A204.1 (cell line): ENCODE measurements at regions not wholly inside any gene's neighbourhood (a gene's known extent, or its start where the extent isn't known, plus 50 kb on each side); places are given as distances from the start of the nearest gene placed in this dataset.

Experiments used
- FAIRE-seq: peaks from 2 replicates; lab custom pipeline; 2012; peaks lifted over from hg19 to GRCh38; lab: Jason Lieb, UNC

DNA sequence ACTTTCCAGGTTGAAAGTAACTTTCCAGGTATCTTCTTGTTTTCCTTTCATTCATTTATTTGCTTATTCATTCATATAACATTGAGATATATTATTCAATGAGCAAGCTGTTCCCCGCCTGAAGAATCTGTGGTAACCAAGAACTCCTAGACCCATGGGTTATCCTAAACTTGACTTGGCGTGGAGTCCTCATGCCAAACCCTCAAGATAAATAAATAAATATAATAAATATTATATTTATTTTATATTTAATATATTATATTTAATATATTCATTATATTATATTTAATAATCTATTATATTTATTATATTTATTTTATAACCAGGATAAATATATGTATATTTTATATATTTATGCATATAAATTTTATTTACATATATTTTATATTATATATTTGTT, 674.8 kb downstream of the SUCLG1 start:
- FAIRE-seq: peak; percentile 99

DNA sequence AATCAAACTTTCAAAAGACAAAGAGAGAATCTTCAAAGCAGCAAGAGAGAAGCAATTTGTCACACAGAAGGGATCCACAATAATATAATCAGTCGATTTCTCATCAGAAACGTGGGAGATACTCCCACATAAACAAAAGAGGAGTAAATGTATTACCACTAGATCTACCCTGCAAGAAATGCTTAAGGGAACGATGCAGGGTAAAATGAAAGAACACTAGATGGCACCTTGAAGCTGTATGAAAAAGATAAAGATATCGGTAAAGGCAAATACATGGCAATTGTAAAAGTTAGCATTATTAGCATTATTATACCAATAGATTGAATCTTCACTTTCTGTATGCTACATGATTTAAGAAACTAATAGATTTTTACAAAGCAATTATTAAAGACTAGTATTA, 677.0 kb downstream of the SUCLG1 start:
- peak; percentile 6 for FAIRE-seq

GRCh38 chr2:83764447-83765005, 694.6 kb downstream of the SUCLG1 start:
- FAIRE-seq: no peak

DNA sequence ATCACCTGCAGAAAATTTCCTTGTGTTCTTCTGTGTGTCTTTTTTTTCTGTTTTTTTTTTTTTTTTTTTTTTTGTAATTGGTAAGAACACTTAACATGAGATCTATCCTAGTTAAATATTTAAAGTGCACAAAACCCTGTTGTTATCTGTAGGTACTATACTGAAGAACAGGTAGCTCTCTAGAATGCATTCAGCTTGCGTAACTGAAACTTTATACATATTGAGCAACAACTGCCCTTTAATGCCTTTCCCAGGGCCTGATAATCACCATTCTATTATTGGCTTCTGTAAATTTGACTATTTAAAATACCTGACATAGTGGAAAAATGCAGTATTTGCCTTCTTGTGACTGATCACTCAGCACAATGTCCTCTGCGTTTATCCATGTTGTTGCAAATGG, 701.8 kb downstream of the SUCLG1 start:
- FAIRE-seq: no peak

DNA sequence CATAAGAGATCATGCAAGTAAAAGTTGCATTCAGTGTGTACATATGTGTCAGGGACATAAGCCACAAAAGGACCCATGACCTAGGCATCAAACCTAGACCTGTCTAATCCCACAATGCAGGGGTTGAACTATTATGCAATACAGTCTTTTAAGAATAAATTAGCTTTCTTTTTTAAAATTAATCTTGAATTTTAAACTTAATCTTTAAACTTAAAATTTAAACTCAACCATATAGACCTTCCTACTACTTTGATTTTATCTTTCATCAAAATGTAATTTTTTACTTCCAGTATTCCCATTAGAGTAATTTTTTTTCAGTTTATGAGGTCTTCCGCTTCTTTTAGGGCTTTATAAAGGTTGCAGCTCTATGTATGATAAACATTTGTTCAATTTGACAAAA, 702.9 kb downstream of the SUCLG1 start:
- no peak for FAIRE-seq

DNA sequence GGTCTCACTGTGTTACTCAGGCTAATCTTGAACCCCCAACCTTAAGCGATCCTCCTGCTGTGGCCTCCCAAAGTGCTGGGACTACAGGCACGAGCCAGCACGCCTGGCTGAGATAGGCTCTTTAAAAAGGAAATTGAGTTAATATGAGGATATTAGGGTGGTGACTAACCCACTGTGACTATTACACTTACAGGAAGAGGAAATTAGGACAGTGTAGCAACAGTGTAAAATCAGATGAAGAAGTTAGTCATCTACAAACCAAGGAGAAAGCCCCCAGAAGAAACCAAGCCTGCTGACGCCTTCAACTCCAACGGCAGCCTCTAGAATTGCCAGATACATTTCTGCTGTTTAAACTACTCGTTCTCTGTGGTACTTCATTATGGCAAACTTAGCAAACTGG, 711.9 kb downstream of the SUCLG1 start:
- FAIRE-seq: no peak

DNA sequence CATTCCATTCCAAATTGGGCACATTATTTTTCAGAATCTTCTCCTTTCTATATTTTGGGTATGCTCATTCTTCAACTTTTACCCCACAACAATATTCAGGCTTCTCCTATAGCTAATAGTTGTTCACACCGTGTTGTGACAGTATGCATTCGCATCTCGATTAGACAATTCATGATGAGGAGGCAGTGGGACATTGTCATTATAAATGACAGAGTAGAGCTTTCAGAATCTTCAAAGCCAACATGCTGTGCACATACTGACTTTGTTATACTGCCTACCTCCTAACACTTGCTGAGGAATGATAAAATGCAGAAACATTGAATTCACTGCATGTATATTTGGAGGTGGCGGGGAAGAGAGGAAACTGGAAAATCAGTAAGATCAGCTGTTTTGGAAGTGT, 714.2 kb downstream of the SUCLG1 start:
- no peak for FAIRE-seq

- FAIRE-seq: no peak
These were observed 716.8 kb downstream of the SUCLG1 start for GRCh38 chr2:83742117-83742782.

- FAIRE-seq: no peak
These were observed 728.9 kb downstream of the SUCLG1 start for GRCh38 chr2:83730223-83730622.

DNA sequence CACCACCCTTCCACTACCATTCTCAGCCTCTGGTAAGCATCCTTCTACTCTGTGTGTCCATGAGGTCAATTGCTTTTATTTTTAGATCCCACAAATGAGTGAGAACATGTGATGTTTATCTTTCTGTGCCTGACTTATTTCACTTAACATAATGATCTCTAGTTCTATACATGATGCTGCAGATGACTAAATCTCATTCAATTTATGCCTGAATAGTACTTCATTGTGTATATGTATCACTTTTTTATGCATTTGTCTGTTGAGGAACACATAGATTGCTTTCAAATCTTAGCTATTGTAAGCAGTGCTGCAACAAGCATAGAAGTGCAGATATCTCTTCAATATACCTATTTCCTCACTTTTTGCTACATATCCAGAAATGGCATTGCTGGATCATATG, 733.3 kb downstream of the SUCLG1 start:
- no peak for FAIRE-seq

DNA sequence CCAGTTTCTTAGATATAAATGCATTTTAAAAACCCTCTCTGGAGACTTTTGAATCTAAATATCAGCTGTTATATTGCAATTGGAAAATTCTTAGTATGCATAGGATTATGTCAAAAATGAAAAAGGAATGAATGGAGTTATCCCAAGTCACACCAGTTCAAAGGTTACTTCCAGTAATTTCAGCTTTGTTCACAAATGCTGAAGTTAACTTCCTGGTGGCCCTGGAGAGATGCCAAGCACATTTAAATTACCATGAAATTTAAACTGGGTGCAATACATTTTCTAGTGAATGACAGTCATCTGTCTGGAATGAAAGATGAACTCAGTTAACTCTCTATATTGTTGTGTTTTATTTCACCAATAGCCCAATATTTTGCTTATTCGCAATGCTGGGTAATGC, 753.9 kb downstream of the SUCLG1 start:
- no peak for FAIRE-seq

DNA sequence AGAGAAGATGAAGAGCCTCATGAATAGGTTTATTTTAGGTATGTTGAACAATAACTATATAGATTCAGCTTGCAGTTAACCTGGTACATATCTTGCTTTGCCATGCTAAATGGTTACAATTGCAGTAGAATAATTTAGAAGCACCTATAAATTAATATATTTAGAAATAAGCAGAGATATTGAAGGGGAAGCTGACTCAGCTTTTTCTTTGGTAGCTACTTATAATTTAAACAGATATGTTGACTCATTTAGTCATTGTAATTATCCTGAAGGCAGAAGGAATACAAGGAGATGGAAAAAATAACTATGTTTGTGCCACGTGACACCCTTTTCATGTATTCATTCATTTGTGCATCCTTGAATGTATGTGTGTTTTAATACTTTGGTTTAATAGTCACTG, 755.5 kb downstream of the SUCLG1 start:
- FAIRE-seq: no peak

DNA sequence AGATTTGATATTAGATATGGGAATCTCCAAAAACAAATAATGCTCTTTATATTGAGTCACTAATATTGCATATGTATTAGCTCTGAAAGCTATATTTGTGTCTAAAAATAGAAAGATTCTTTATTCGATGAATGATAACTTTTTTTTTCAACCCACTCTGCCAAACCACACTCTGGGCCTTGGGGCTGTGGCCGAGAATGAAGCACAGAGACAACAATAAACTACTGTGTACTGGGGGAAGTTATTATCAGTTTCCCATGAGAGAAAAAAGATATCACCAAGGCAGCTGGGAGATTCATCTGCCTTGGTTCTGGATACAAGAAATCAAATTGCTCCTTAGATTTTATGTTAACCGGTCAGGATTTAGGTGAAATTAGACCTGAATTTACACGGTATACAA, 762.2 kb downstream of the SUCLG1 start:
- FAIRE-seq: no peak

DNA sequence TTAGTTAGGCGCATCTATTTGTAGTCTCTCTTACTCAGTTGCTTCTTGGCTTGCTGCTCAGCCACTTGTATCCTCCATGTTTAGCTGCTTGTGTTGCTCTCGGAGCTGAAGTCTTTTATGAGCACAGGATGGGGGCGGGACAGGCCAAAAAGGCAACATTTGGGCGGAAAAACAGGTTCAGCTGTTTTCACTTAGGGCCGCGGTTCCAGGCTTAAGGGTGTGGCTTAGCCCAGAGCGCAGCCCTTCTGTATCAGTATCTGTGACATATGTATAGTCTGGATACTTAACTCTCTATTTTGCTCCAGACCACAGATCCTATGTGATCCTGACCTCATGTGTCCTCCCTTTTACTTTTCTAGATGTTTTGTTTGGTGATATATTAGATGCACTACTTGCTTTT, 763.5 kb downstream of the SUCLG1 start:
- FAIRE-seq: no peak

- no peak for FAIRE-seq
These were observed 764.0 kb downstream of the SUCLG1 start for GRCh38 chr2:83695037-83695436.

DNA sequence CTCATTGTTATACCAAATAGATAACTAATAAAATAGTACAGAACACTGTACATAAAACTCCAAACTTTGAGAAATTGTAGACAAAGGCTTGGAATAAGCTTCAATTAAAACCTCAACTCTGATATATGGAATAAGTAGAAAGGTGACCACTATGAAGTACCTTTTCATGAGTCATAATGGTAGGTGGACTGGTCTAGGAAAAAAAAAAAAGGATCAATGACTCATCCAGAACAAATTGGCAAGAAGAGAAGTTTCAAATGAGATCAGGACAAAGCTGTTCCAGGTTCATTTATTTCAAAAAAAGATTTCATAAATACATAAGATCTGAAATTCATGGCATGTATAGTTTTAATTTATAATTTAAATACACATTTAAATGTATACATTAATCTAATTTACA, 769.7 kb downstream of the SUCLG1 start:
- no peak for FAIRE-seq

DNA sequence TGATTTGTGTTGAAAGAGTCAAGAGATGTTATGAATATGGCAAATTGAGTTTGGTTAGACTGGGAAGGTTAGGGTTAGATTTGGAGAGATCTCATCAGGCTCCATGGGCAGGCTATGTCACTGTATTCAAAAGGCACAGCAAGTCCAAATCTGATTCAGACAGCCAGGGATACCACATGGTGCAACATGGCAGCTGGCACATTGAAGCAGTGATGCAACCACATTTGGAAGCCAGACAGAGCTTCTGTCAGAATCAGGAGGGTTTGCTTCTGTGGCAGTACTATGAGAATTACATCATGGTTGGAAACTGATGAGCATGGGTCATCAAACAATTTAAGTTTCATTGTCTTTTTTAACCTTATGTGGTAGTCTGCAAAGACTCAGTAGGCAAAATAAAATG, 772.2 kb downstream of the SUCLG1 start:
- no peak for FAIRE-seq

GRCh38 chr2:83674050-83674449, 785.0 kb downstream of the SUCLG1 start:
- no peak for FAIRE-seq

DNA sequence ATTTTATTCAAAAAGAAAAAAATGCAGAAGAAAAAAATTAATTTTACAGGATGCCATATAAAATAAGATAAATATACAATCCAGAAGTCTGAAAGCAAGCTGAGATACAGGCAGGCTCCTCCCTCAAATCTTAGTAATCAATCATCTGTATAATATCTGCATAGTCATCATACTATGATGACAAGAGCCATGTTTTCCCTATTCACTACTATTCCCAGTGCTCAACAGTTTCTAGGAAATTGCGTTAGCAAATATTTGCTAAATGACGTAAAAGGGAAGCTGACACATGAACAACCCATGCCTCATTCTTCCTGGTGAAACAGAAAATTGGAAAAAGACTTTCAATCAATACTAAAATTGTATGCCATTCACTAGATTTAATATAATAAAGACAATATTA, 793.2 kb downstream of the SUCLG1 start:
- FAIRE-seq: no peak

- no peak for FAIRE-seq
These were observed 793.9 kb downstream of the SUCLG1 start for GRCh38 chr2:83665154-83665553.

DNA sequence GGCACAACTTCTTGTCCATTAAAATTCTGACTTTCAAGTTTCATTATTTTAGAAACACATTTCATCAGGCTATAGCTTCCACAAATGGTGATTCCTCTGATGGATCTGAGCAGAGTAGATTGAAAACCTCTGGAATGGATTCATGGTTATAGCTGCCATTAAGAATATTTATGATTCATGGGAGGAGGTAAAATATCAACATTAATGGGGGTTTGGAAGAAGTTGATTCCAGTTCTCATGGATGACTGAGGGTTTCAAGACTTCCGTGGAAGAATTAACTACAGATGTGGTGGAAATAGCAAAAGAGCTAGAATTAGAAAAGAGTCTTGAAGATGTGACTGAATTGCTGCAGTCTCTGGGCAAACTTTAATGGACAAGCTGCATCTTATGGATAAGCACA, 797.4 kb downstream of the SUCLG1 start:
- no peak for FAIRE-seq

DNA sequence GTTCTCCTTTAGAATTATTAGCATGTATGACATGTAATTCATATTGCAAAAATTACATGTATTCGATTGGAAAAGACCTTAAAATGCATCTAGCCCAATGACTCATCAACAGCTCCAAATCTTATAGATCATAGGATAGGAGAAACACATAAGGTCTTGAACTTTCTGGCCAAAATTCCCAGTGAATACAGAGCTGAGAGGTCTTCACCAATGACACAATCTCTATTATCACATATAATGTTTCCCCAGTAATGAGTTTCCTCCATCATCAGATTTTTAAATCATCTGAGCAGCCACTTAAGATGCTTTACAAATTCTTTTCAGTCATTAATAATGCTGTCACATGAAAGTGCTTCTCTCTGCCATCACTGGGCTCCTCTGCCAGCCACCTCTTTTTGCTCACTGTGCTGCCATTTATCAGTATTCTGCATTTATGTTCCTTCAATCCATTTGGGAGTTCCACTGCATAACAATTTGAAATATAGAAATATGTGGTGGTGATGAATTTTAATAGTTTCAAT, 804.9 kb downstream of the SUCLG1 start:
- FAIRE-seq: no peak

- FAIRE-seq: no peak
These were observed 808.2 kb downstream of the SUCLG1 start for GRCh38 chr2:83650898-83651297.

DNA sequence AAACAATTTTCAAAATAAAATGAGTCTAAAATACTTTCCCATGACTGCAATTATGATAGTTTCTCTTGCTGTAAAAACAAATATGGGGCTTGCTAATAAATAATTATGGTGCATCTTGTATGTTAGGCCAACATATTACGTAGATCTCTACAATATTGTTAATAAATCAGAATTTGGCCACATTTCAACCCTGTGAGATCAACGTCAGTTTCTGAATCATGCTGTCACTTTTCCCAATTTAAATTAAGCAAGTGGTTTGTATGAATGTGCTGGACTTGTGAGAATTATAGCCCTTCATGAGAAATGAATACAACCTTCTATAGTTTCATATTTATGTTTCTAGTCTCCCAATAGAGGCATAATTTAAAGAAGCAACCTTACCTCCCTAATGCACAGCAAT, 808.9 kb downstream of the SUCLG1 start:
- FAIRE-seq: no peak
